Limb (tissue), 2 donors: ENCODE measurements at regions not wholly inside any gene's neighbourhood (a gene's known extent, or its start where the extent isn't known, plus 50 kb on each side); places are given as distances from the start of the nearest gene placed in this dataset.

ENCODE experiments used
- DNase-seq, 2 donors: peaks; one replicate each; pipeline ENCODE4 v3.0.0-alpha.2; 2016; ENCODE audit errors: extremely low spot score in 2 of 2

- DNase-seq: no peak
Observed at GRCh38 chr18:77187189-77187588, 54.6 kb upstream of the MBP start.

- DNase-seq: peak in 1 of 2 donors; percentile 36
Observed at GRCh38 chr18:77191071-77191751, 58.4 kb upstream of the GALR1 start.

GRCh38 chr18:77197073-77197472 is 52.6 kb upstream of the GALR1 start:
- DNase-seq: no peak

GRCh38 chr18:77198663-77199062 is 51.0 kb upstream of the GALR1 start:
- no peak for DNase-seq

GRCh38 chr18:77199707-77200106 is 49.9 kb upstream of the GALR1 start:
- no peak for DNase-seq
